Upper lobe of left lung (tissue), 6 donors: ENCODE measurements at regions not wholly inside any gene's neighbourhood (a gene's known extent, or its start where the extent isn't known, plus 50 kb on each side); places are given as distances from the start of the nearest gene placed in this dataset.

Experiments
- ATAC-seq, 2 donors: fragments of 200-7000 bp; cut with Tn5 transposase; one replicate each; pipeline ENCODE4 v1.9.1; 2022; ENCODE audit warnings: mild to moderate bottlenecking in 2 of 2, moderate library complexity in 2 of 2; ENCODE audit not compliant: low FRiP score in 2 of 2
- DNase-seq, 2 donors: peaks; one replicate each; pipeline ENCODE4 v3.0.0-alpha.2; 2019 to 2020
- H3K27ac ChIP-seq, 4 donors: fragments of 200-600 bp; sonication (generic); one replicate each; pipeline ENCODE4 v1.5.1; 2016 to 2019
- H3K27me3 ChIP-seq, 4 donors: fragments of 200-600 bp; sonication (generic); one replicate each; pipeline ENCODE4 v1.5.1; 2017 to 2019
- H3K36me3 ChIP-seq, 4 donors: fragments of 200-600 bp; sonication (generic); one replicate each; pipeline ENCODE4 v1.5.1; 2016 to 2019
- H3K4me1 ChIP-seq, 4 donors: fragments of 200-600 bp; sonication (generic); one replicate each; pipeline ENCODE4 v1.5.1; 2018 to 2019
- H3K4me3 ChIP-seq, 4 donors: fragments of 200-600 bp; sonication (generic); one replicate each; pipeline ENCODE4 v1.5.1; 2017 to 2019; ENCODE audit warnings: mild to moderate bottlenecking in 2 of 4, moderate library complexity in 1 of 4
- H3K9me3 ChIP-seq, 4 donors: fragments of 200-600 bp; sonication (generic); one replicate each; pipeline ENCODE4 v1.5.1; 2018 to 2019
- CTCF ChIP-seq, 6 experiments: fragments of 450-650 bp in 4 of 6; fragments of 200-600 bp in 2 of 6; sonication (generic) in 2 of 6; IDR thresholded peaks; one replicate each; pipeline ENCODE4 v1.5.1; 2016 to 2019; ENCODE audit warnings: antibody characterized with exemption in 6 of 6
- EP300 ChIP-seq, 4 donors: sonication (generic); formaldehyde crosslinking; IDR thresholded peaks; one replicate each; pipeline ENCODE4 v1.5.1; 2017; ENCODE audit warnings: antibody characterized with exemption in 4 of 4, control low read depth in 2 of 4
- POLR2A ChIP-seq, 4 donors: fragments of 450-650 bp; IDR thresholded peaks; one replicate each; pipeline ENCODE4 v1.5.1; 2016 to 2017; ENCODE audit warnings: antibody characterized with exemption in 4 of 4, mild to moderate bottlenecking in 2 of 4
- POLR2AphosphoS5 ChIP-seq, 2 donors: sonication (generic); formaldehyde crosslinking; IDR thresholded peaks; one replicate each; pipeline ENCODE4 v1.5.1; 2017; ENCODE audit warnings: antibody characterized with exemption in 2 of 2
- WGBS, 2 donors: methylation state at CpG; one replicate each; pipeline ENCODE4 v1.1.5; 2017 to 2018; 5-methylcytosine and 5-hydroxymethylcytosine counted together
- donor health status: DM: no; HTN: no; CAD: no; lungs with moderate emphysema.
- donor health status: DM: no; HTN: yes; CAD: no; lungs with severe emphysema.

DNA sequence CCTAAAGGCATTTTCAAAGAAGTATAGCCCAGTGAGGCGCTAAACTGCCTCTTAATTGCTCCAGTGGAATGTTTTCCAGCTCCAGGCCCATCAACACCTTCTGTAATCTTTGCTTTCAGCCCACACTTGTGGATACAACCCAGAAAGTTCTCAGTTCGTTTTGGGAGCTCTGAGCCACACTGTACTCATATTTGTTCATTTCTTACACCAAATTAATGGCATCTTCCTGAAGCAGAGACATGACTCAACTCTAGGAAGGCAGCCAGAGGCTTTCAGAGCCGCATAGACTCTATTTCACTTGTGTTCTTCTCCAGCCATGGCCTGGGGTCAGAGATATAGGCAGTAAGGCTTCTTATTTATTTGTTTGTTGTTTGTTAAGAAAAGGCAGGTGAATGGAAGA, 175.5 kb upstream of the NCAM1 start:
- 52 to 69% methylated on average over 3 of the region's 3 CpGs for WGBS, 2 donors
- Histone ChIP-seq H3K4me1 (peaks cover 0 to 12% (median 2%) of the 10 kb centered on the region in 4 donors), H3K27ac (no peak overlapping the region), H3K36me3 (no peaks in the 10 kb centered on the region), H3K4me3 (no peak overlapping the region), H3K9me3 (no peaks in the 10 kb centered on the region), H3K27me3 (no peaks in the 10 kb centered on the region)
- no peak for DNase-seq
- TF ChIP-seq POLR2AphosphoS5 (IDR thresholded peaks at IDR 0.05) = no peak
- TF ChIP-seq POLR2A (IDR thresholded peaks at IDR 0.05) = no peak
- no peak for TF ChIP-seq CTCF (IDR thresholded peaks at IDR 0.05)
- TF ChIP-seq EP300 (IDR thresholded peaks at IDR 0.05) = no peak
- ATAC-seq = peak in 1 of 2 donors; percentile 72

DNA sequence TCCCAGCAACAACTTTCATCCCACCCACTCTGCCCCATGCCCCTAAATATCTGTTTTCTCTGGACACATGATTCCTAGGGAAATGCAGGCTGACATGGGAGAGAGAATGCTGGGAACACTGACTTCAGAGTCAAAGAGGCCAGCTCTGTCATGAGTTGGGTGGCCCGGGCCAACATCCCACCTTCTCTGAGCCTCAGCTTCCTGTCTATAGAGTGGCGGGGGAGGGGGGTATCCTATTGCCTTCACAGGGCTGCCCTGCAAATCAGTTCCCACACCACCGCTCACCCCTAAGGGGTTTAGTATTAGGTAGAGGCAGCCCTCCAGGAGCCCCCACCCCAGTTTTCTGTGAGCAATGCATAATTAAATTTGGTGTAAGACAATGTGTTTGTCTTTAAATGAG, 175.0 kb upstream of the NCAM1 start:
- WGBS, 2 donors = 86 to 89% methylated on average over 2 to 3 of the region's 3 CpGs

DNA sequence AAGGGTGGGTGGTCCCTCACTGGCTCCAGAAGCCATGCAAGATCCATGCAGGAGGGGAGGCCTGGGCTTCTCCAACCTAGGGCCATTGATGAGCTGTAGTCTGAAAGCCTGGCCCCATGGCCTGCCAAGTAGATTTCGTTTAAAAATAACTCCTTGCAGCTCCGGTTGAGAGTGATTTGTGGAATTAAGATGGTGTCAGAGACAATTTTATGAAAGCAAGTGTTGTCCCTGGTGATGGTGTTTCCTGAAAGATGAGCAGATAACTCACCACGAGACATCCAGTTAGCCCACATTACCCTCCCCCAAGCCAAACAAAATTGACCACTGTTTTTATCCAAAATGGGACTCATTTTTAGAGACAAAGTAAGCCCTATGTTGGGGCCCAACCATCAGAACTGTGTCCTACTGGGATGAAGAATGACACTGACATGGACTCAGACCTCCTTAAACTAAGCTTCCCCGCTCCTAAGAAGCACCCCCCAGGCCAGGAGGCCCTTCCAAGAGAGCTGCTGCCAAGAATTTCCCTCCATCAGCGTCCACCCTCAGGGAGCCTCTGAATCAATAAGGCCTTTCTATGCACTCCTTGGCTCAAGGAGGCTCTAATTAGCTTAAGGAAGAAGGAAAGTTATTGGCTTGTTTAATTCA, 174.2 kb upstream of the NCAM1 start:
- no peak for TF ChIP-seq POLR2A (IDR thresholded peaks at IDR 0.05)
- TF ChIP-seq CTCF (IDR thresholded peaks at IDR 0.05) = no peak
- TF ChIP-seq POLR2AphosphoS5 (IDR thresholded peaks at IDR 0.05) = no peak
- no peak for TF ChIP-seq EP300 (IDR thresholded peaks at IDR 0.05)
- Histone ChIP-seq H3K27ac (no peak overlapping the region), H3K9me3 (no peaks in the 10 kb centered on the region), H3K4me3 (no peak overlapping the region), H3K27me3 (no peaks in the 10 kb centered on the region), H3K36me3 (no peaks in the 10 kb centered on the region), H3K4me1 (peaks cover 0 to 12% (median 2%) of the 10 kb centered on the region in 4 donors)
- WGBS, 2 donors = 49 to 65% methylated on average over 5 of the region's 5 CpGs
- no peak for DNase-seq
- no peak for ATAC-seq

More for the DNA sequence above, 175.0 kb upstream of the NCAM1 start:
- no peak overlapping the region for H3K27ac ChIP-seq
- no peaks in the 10 kb centered on the region for H3K27me3 ChIP-seq
- no peak overlapping the region for H3K4me3 ChIP-seq
- no peak for TF ChIP-seq EP300 (IDR thresholded peaks at IDR 0.05)
- no peak for TF ChIP-seq POLR2AphosphoS5 (IDR thresholded peaks at IDR 0.05)
- TF ChIP-seq POLR2A (IDR thresholded peaks at IDR 0.05) = no peak
- TF ChIP-seq CTCF (IDR thresholded peaks at IDR 0.05) = no peak
- no peaks in the 10 kb centered on the region for H3K9me3 ChIP-seq
- DNase-seq = no peak
- H3K36me3 ChIP-seq = no peaks in the 10 kb centered on the region
- no peak for ATAC-seq
- peaks cover 0 to 12% (median 2%) of the 10 kb centered on the region in 4 donors for H3K4me1 ChIP-seq

DNA sequence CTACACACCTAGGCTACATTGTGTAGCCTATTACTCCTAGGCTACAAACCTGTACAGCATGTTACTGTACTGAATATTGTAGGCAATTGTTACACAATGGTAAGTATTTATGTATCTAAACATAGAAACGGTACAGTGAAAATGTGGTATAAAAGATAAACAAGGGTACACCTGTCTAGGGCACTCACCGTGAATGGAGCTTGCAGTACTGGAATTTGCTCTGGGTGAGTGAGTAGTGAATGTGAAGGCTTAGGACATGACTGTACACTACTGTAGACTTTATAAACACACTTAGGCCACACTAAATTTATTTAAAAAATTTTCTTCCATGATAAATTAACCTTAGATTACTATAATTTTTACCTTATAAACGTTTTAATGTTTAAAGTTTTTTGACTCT, 171.7 kb upstream of the NCAM1 start:
- no peak for ATAC-seq
- Histone ChIP-seq H3K9me3 (no peaks in the 10 kb centered on the region), H3K27me3 (no peaks in the 10 kb centered on the region), H3K36me3 (no peaks in the 10 kb centered on the region), H3K4me3 (no peak overlapping the region), H3K27ac (no peak overlapping the region), H3K4me1 (peaks cover 0 to 13% (median 2%) of the 10 kb centered on the region in 4 donors)
- TF ChIP-seq EP300 (IDR thresholded peaks at IDR 0.05) = no peak
- no peak for TF ChIP-seq CTCF (IDR thresholded peaks at IDR 0.05)
- no peak for TF ChIP-seq POLR2AphosphoS5 (IDR thresholded peaks at IDR 0.05)
- TF ChIP-seq POLR2A (IDR thresholded peaks at IDR 0.05) = no peak
- no peak for DNase-seq
- 54 to 55% methylated on average over 3 of the region's 3 CpGs for WGBS, 2 donors

DNA sequence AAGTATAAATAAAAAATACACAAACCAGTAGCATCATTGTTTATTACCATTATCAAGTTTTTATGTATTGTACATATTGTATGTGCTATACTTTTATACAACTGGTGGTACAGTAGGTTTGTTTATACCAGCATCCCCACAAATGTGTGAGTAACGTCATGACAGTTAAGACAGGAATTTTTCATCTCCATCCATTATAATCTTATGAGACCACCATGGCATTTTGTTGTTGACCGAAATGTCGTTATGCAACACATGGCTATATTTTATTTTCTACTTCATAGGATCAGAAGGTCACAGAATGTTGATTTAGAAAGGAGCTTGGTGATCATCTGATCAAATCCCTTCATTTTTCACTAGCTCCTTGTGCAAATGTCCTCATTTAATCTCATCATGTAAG, 170.9 kb upstream of the NCAM1 start:
- ATAC-seq (no peak), DNase-seq (no peak)
- no peak overlapping the region for H3K4me3 ChIP-seq
- no peaks in the 10 kb centered on the region for H3K36me3 ChIP-seq
- peaks cover 0 to 8% (median 0%) of the 10 kb centered on the region in 4 donors for H3K4me1 ChIP-seq
- H3K9me3 ChIP-seq = no peaks in the 10 kb centered on the region
- TF ChIP-seq POLR2A (IDR thresholded peaks at IDR 0.05) (no peak), CTCF (IDR thresholded peaks at IDR 0.05) (no peak), POLR2AphosphoS5 (IDR thresholded peaks at IDR 0.05) (no peak), EP300 (IDR thresholded peaks at IDR 0.05) (no peak)
- H3K27ac ChIP-seq = no peak overlapping the region
- WGBS, 2 donors = 72 to 77% methylated on average over 3 of the region's 3 CpGs
- no peaks in the 10 kb centered on the region for H3K27me3 ChIP-seq
